Loucy (cell line): ENCODE measurements at regions not wholly inside any gene's neighbourhood (a gene's known extent, or its start where the extent isn't known, plus 50 kb on each side); places are given as distances from the start of the nearest gene placed in this dataset.

Experiments used
- H2AFZ ChIP-seq: fragments of 200-600 bp; sonication (generic); 2 replicates; pipeline ENCODE4 v1.6.0; 2016; ENCODE audit warnings: antibody characterized with exemption, mild to moderate bottlenecking, low read length, moderate library complexity
- H3F3A ChIP-seq: fragments of 200-600 bp; 2 replicates; pipeline ENCODE4 v1.6.0; 2016; ENCODE audit warnings: antibody characterized with exemption, low read depth, mild to moderate bottlenecking
- H3K27me3 ChIP-seq: fragments of 200-600 bp; sonication (generic); 2 replicates; pipeline ENCODE4 v1.6.1; 2014; ENCODE audit warnings: low read length, mild to moderate bottlenecking; ENCODE audit not compliant: insufficient read depth, poor library complexity, severe bottlenecking
- H3K36me3 ChIP-seq: fragments of 200-600 bp; sonication (generic); 2 replicates; pipeline ENCODE4 v1.6.1; 2016; ENCODE audit warnings: low read length; ENCODE audit not compliant: insufficient read depth
- H3K4me1 ChIP-seq: fragments of 200-600 bp; sonication (generic); 2 replicates; pipeline ENCODE4 v1.5.1; 2014; ENCODE audit warnings: low read length, mild to moderate bottlenecking; ENCODE audit not compliant: insufficient read depth, poor library complexity, severe bottlenecking
- H3K4me2 ChIP-seq: fragments of 200-600 bp; sonication (generic); 2 replicates; pipeline ENCODE4 v1.6.0; 2014; ENCODE audit warnings: antibody characterized with exemption, low read length, low read depth, mild to moderate bottlenecking; ENCODE audit not compliant: poor library complexity, severe bottlenecking
- H3K4me3 ChIP-seq: fragments of 200-600 bp; sonication (generic); 2 replicates; pipeline ENCODE4 v1.5.1; 2014; ENCODE audit warnings: low read length, mild to moderate bottlenecking, mixed read lengths; ENCODE audit not compliant: poor library complexity, severe bottlenecking
- H3K79me2 ChIP-seq: fragments of 200-600 bp; sonication (generic); 2 replicates; pipeline ENCODE4 v1.6.1; 2014; ENCODE audit warnings: low read length; ENCODE audit not compliant: insufficient read depth
- H3K9ac ChIP-seq: fragments of 200-600 bp; sonication (generic); 2 replicates; pipeline ENCODE4 v1.6.0; 2014; ENCODE audit warnings: mild to moderate bottlenecking, low read depth, low read length, moderate library complexity; ENCODE audit not compliant: poor library complexity, severe bottlenecking
- H3K9me2 ChIP-seq: fragments of 200-600 bp; sonication (generic); replicated peaks from 2 replicates; pipeline ENCODE4 v1.6.1; 2016; ENCODE audit warnings: low read depth, low read length, mixed read lengths
- H3K9me3 ChIP-seq: fragments of 200-600 bp; sonication (generic); 2 replicates; pipeline ENCODE4 v1.6.1; 2014; ENCODE audit warnings: mild to moderate bottlenecking, antibody characterized with exemption, low read length, low read depth; ENCODE audit not compliant: insufficient read depth
- H4K20me1 ChIP-seq: fragments of 200-600 bp; sonication (generic); 2 replicates; pipeline ENCODE4 v1.6.0; 2014; ENCODE audit warnings: antibody characterized with exemption, low read length, mild to moderate bottlenecking; ENCODE audit not compliant: insufficient read depth, poor library complexity, severe bottlenecking
- EZH2phosphoT487 ChIP-seq: fragments of 200-600 bp; IDR thresholded peaks from 2 replicates; pipeline ENCODE4 v1.6.1; 2018; ENCODE audit warnings: antibody characterized with exemption, mild to moderate bottlenecking, moderate library complexity, borderline replicate concordance
- TF ChIP-seq, protein P1 (sequence below): fragments of 200-600 bp; sonication (generic); conservative IDR thresholded peaks from 2 replicates; pipeline ENCODE4 v1.5.1; 2014; ENCODE audit warnings: mild to moderate bottlenecking, antibody characterized with exemption, low read length

GRCh38 chr5:61860978-61861377 is 445.0 kb upstream of the KIF2A start:
- Histone ChIP-seq H3K79me2 (no peaks in the 10 kb centered on the region), H3F3A (no peaks in the 10 kb centered on the region), H3K9ac (no peak overlapping the region), H3K9me3 (no peaks in the 10 kb centered on the region), H3K9me2 (no peaks in the 10 kb centered on the region), H3K4me3 (no peak overlapping the region), H3K36me3 (no peaks in the 10 kb centered on the region), H3K4me1 (no peaks in the 10 kb centered on the region), H2AFZ (no peak overlapping the region), H4K20me1 (no peaks in the 10 kb centered on the region), H3K27me3 (no peaks in the 10 kb centered on the region), H3K4me2 (no peak overlapping the region)
- TF ChIP-seq, protein P1, sequence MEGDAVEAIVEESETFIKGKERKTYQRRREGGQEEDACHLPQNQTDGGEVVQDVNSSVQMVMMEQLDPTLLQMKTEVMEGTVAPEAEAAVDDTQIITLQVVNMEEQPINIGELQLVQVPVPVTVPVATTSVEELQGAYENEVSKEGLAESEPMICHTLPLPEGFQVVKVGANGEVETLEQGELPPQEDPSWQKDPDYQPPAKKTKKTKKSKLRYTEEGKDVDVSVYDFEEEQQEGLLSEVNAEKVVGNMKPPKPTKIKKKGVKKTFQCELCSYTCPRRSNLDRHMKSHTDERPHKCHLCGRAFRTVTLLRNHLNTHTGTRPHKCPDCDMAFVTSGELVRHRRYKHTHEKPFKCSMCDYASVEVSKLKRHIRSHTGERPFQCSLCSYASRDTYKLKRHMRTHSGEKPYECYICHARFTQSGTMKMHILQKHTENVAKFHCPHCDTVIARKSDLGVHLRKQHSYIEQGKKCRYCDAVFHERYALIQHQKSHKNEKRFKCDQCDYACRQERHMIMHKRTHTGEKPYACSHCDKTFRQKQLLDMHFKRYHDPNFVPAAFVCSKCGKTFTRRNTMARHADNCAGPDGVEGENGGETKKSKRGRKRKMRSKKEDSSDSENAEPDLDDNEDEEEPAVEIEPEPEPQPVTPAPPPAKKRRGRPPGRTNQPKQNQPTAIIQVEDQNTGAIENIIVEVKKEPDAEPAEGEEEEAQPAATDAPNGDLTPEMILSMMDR: no peak
- TF ChIP-seq EZH2phosphoT487: no peak

GRCh38 chr5:61866930-61867329 is 439.1 kb upstream of the KIF2A start:
- no peak overlapping the region for H3K4me3 ChIP-seq
- no peaks in the 10 kb centered on the region for H3F3A ChIP-seq
- TF ChIP-seq, protein P1: no peak
- no peak for TF ChIP-seq EZH2phosphoT487
- H3K36me3 ChIP-seq: no peaks in the 10 kb centered on the region
- peaks cover 3% of the 10 kb centered on the region for H3K4me1 ChIP-seq
- 0 out of 2 replicates have a peak overlapping the region, but pooled peaks have one; percentile 50 for H2AFZ ChIP-seq
- no peaks in the 10 kb centered on the region for H3K79me2 ChIP-seq
- H3K9me3 ChIP-seq: peaks cover 4% of the 10 kb centered on the region; the same call in 1 of the 2 replicates
- H4K20me1 ChIP-seq: no peaks in the 10 kb centered on the region
- no peak overlapping the region for H3K9ac ChIP-seq
- H3K27me3 ChIP-seq: no peaks in the 10 kb centered on the region
- H3K9me2 ChIP-seq: no peaks in the 10 kb centered on the region
- H3K4me2 ChIP-seq: no peak overlapping the region

DNA sequence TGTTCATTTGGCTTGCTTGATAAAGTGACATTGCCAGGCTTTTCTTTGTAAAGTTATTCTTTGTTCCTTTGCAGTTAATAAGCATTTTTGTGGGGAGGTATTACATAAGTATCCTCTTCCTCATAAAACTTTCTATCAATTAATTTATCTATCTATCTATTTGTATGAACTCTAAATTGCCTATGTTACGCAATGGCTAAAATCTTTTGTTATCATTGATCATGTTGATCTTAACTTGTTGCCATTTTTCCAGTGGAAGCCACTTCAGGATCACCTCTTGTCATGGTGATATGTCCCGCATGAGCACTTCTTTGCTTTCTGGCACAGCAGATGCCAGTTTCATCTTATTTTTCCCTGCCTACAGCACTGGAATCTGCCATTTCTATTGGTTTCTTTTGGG is 436.7 kb upstream of the KIF2A start:
- H4K20me1 ChIP-seq: no peaks in the 10 kb centered on the region
- no peaks in the 10 kb centered on the region for H3F3A ChIP-seq
- no peaks in the 10 kb centered on the region for H3K9me2 ChIP-seq
- no peaks in the 10 kb centered on the region for H3K27me3 ChIP-seq
- no peaks in the 10 kb centered on the region for H3K36me3 ChIP-seq
- peaks cover 7% of the 10 kb centered on the region; the same call in 1 of the 2 replicates for H3K9me3 ChIP-seq
- no peak overlapping the region for H2AFZ ChIP-seq
- H3K79me2 ChIP-seq: no peaks in the 10 kb centered on the region
- H3K4me1 ChIP-seq: peaks cover 3% of the 10 kb centered on the region
- H3K9ac ChIP-seq: no peak overlapping the region
- TF ChIP-seq, protein P1: no peak
- H3K4me3 ChIP-seq: no peak overlapping the region
- H3K4me2 ChIP-seq: no peak overlapping the region
